Neural progenitor cell (in vitro differentiated cells): ENCODE measurements at regions not wholly inside any gene's neighbourhood (a gene's known extent, or its start where the extent isn't known, plus 50 kb on each side); places are given as distances from the start of the nearest gene placed in this dataset.

Experiments used
- EZH2 ChIP-seq: fragments of 200-600 bp; sonication (generic); IDR thresholded peaks from 2 replicates; pipeline ENCODE4 v1.6.1; 2017; ENCODE audit warnings: antibody characterized with exemption, mild to moderate bottlenecking, moderate library complexity
- EZH2phosphoT487 ChIP-seq: fragments of 200-600 bp; sonication (generic); IDR thresholded peaks from 2 replicates; pipeline ENCODE4 v1.6.1; 2017; ENCODE audit warnings: antibody characterized with exemption
- TF ChIP-seq, protein P1 (sequence below): fragments of 200-600 bp; sonication (generic); IDR thresholded peaks from 2 replicates; pipeline ENCODE4 v1.5.1; 2017; ENCODE audit warnings: antibody characterized with exemption, mild to moderate bottlenecking

DNA sequence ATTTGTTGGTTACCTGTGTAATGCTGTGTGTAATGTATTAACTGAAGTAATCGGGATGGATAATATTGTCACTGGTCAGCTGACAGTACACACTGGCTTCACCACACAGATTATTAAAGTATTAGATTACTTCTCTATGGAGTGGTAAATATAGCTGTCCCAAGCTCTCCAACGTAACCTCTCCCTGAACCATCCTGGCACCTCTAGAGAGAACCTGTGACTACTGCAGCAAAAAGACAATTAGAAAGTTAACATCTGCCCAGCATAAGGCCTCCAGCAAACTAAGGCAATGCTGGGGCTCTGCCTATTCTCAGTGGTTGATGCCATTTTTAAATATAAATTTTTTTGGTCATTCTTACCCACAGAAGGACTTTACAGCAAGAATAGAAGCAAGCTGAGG, 351.3 kb downstream of the GPD2 start:
- TF ChIP-seq, protein P1, sequence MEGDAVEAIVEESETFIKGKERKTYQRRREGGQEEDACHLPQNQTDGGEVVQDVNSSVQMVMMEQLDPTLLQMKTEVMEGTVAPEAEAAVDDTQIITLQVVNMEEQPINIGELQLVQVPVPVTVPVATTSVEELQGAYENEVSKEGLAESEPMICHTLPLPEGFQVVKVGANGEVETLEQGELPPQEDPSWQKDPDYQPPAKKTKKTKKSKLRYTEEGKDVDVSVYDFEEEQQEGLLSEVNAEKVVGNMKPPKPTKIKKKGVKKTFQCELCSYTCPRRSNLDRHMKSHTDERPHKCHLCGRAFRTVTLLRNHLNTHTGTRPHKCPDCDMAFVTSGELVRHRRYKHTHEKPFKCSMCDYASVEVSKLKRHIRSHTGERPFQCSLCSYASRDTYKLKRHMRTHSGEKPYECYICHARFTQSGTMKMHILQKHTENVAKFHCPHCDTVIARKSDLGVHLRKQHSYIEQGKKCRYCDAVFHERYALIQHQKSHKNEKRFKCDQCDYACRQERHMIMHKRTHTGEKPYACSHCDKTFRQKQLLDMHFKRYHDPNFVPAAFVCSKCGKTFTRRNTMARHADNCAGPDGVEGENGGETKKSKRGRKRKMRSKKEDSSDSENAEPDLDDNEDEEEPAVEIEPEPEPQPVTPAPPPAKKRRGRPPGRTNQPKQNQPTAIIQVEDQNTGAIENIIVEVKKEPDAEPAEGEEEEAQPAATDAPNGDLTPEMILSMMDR, result no peak
- TF ChIP-seq EZH2 (no peak), EZH2phosphoT487 (no peak)
